H9 (cell line): ENCODE measurements at regions not wholly inside any gene's neighbourhood (a gene's known extent, or its start where the extent isn't known, plus 50 kb on each side); places are given as distances from the start of the nearest gene placed in this dataset.

Source experiments
- DNase-seq: peaks from one replicate; pipeline ENCODE4 v3.0.0-alpha.2; 2017
- H2AFZ ChIP-seq: one replicate; pipeline ENCODE4 v1.6.1; 2013; ENCODE audit warnings: mild to moderate bottlenecking, low read length, control low read depth, moderate library complexity
- H2AK5ac ChIP-seq: 2 replicates; pipeline ENCODE4 v1.6.1; 2013; ENCODE audit warnings: low read length, control low read depth, mixed read lengths; ENCODE audit not compliant: insufficient read length
- H2BK120ac ChIP-seq: one replicate; pipeline ENCODE4 v1.6.1; 2013; ENCODE audit warnings: low read depth, mild to moderate bottlenecking, low read length, control low read depth, inconsistent platforms; ENCODE audit not compliant: poor library complexity, severe bottlenecking
- H2BK12ac ChIP-seq: 2 replicates; pipeline ENCODE4 v1.6.1; 2013; ENCODE audit warnings: low read length, control low read depth, mixed read lengths, low read depth; ENCODE audit not compliant: insufficient read length
- H2BK15ac ChIP-seq: 2 replicates; pipeline ENCODE4 v1.6.1; 2013; ENCODE audit warnings: low read depth, low read length, control low read depth
- H2BK20ac ChIP-seq: one replicate; pipeline ENCODE4 v1.6.1; 2013; ENCODE audit warnings: low read depth, mild to moderate bottlenecking, low read length, control low read depth, inconsistent platforms; ENCODE audit not compliant: poor library complexity, severe bottlenecking
- H2BK5ac ChIP-seq: 2 replicates; pipeline ENCODE4 v1.6.1; 2013; ENCODE audit warnings: low read length, control low read depth, mixed read lengths; ENCODE audit not compliant: insufficient read length
- H3K14ac ChIP-seq: 2 replicates; pipeline ENCODE4 v1.6.1; 2013; ENCODE audit warnings: low read length, control low read depth; ENCODE audit not compliant: insufficient read depth
- H3K18ac ChIP-seq: 2 replicates; pipeline ENCODE4 v1.6.1; 2013; ENCODE audit warnings: low read depth, mild to moderate bottlenecking, mixed read lengths, low read length, control low read depth; ENCODE audit not compliant: insufficient read length
- H3K23ac ChIP-seq: 2 replicates; pipeline ENCODE4 v1.6.1; 2013; ENCODE audit warnings: low read length, control low read depth, mixed read lengths, low read depth; ENCODE audit not compliant: insufficient read length
- H3K23me2 ChIP-seq: 2 replicates; pipeline ENCODE4 v1.6.1; 2013; ENCODE audit warnings: low read depth, mild to moderate bottlenecking, mixed read lengths, low read length, control low read depth; ENCODE audit not compliant: insufficient read length, poor library complexity, severe bottlenecking
- H3K27ac ChIP-seq: 2 replicates; pipeline ENCODE4 v1.5.1; 2013; ENCODE audit warnings: low read length, control low read depth, mixed read lengths, low read depth; ENCODE audit not compliant: insufficient read length
- H3K27me3 ChIP-seq: 2 replicates; pipeline ENCODE4 v1.6.1; 2013; ENCODE audit warnings: low read length, control low read depth, inconsistent platforms; ENCODE audit not compliant: insufficient read depth
- H3K4ac ChIP-seq: 2 replicates; pipeline ENCODE4 v1.6.1; 2013; ENCODE audit warnings: low read depth, mild to moderate bottlenecking, control low read depth, inconsistent platforms, low read length, moderate library complexity
- H3K4me1 ChIP-seq: 2 replicates; pipeline ENCODE4 v1.6.1; 2013; ENCODE audit warnings: low read length, control low read depth, inconsistent platforms; ENCODE audit not compliant: insufficient read depth
- H3K4me2 ChIP-seq: 2 replicates; pipeline ENCODE4 v1.6.1; 2013; ENCODE audit warnings: low read length, control low read depth, mixed read lengths; ENCODE audit not compliant: insufficient read length, insufficient read depth
- H3K56ac ChIP-seq: 2 replicates; pipeline ENCODE4 v1.6.1; 2013; ENCODE audit warnings: low read depth, mild to moderate bottlenecking, mixed read lengths, low read length, control low read depth; ENCODE audit not compliant: insufficient read length
- H3K79me1 ChIP-seq: 2 replicates; pipeline ENCODE4 v1.6.1; 2013; ENCODE audit warnings: low read depth, mild to moderate bottlenecking, moderate library complexity, low read length, control low read depth, inconsistent platforms; ENCODE audit not compliant: insufficient read depth, poor library complexity, severe bottlenecking
- H3K79me2 ChIP-seq: 2 replicates; pipeline ENCODE4 v1.6.1; 2013; ENCODE audit warnings: low read length, control low read depth, inconsistent platforms; ENCODE audit not compliant: insufficient read depth
- H3K9ac ChIP-seq: 2 replicates; pipeline ENCODE4 v1.6.1; 2013; ENCODE audit warnings: low read length, control low read depth, mixed read lengths; ENCODE audit not compliant: insufficient read length; ENCODE audit errors: extremely low read depth
- H3K9me3 ChIP-seq: one replicate; pipeline ENCODE4 v1.6.1; 2013; ENCODE audit warnings: low read depth, low read length, inconsistent platforms; ENCODE audit not compliant: control insufficient read depth
- H3T11ph ChIP-seq: one replicate; pipeline ENCODE4 v1.6.1; 2013; ENCODE audit warnings: mild to moderate bottlenecking, low read length, control low read depth, inconsistent platforms
- H4K20me1 ChIP-seq: one replicate; pipeline ENCODE4 v1.6.1; 2013; ENCODE audit not compliant: control insufficient read depth, insufficient read length, insufficient read depth
- H4K5ac ChIP-seq: 2 replicates; pipeline ENCODE4 v1.6.1; 2013; ENCODE audit warnings: low read depth, mild to moderate bottlenecking, mixed read lengths, low read length, control low read depth; ENCODE audit not compliant: insufficient read length
- H4K8ac ChIP-seq: replicated peaks from 2 replicates; pipeline ENCODE4 v1.6.1; 2013; ENCODE audit warnings: low read length, control low read depth, mixed read lengths, low read depth; ENCODE audit not compliant: insufficient read length
- H4K91ac ChIP-seq: 2 replicates; pipeline ENCODE4 v1.6.1; 2013; ENCODE audit warnings: low read depth, mild to moderate bottlenecking, moderate library complexity, mixed read lengths, low read length, control low read depth; ENCODE audit not compliant: insufficient read length
- H3K27ac Mint-ChIP-seq, 3 experiments: 2 replicates in 2 of 3; 3 replicates in 1 of 3; pipeline ENCODE4 v1.8.0; 2020 to 2021; ENCODE audit warnings: mixed read lengths in 3 of 3, mild to moderate bottlenecking in 1 of 3, moderate library complexity in 1 of 3
- H3K27me3 Mint-ChIP-seq: 2 replicates; pipeline ENCODE4 v1.8.0; 2021; ENCODE audit warnings: low read depth, mild to moderate bottlenecking, moderate library complexity, mixed read lengths
- H3K36me3 Mint-ChIP-seq, 3 experiments: 2 replicates in 2 of 3; 3 replicates in 1 of 3; pipeline ENCODE4 v1.8.0; 2020 to 2021; ENCODE audit warnings: low read depth in 3 of 3, mixed read lengths in 3 of 3; ENCODE audit not compliant: insufficient read depth in 1 of 3
- H3K4me1 Mint-ChIP-seq, 2 experiments: 2 replicates each; pipeline ENCODE4 v1.8.0; 2020; ENCODE audit warnings: mixed read lengths in 2 of 2
- H3K4me3 Mint-ChIP-seq, 2 experiments: 2 replicates in 1 of 2; 3 replicates in 1 of 2; pipeline ENCODE4 v1.8.0; 2020 to 2021; ENCODE audit warnings: mild to moderate bottlenecking in 2 of 2, mixed read lengths in 2 of 2, moderate library complexity in 1 of 2
- H3K9me3 Mint-ChIP-seq, 2 experiments: 2 replicates in 1 of 2; 3 replicates in 1 of 2; pipeline ENCODE4 v1.8.0; 2020; ENCODE audit warnings: mild to moderate bottlenecking in 2 of 2, mixed read lengths in 2 of 2, moderate library complexity in 1 of 2
- CTCF ChIP-seq: fragments of 200-600 bp; sonication (generic); conservative IDR thresholded peaks from 3 replicates; pipeline ENCODE4 v1.8.0; 2021; ENCODE audit warnings: antibody characterized with exemption, mild to moderate bottlenecking
- WGBS: extraction: QIAGEN DNeasy Blood & Tissue Kit; methylation state at CpG from one replicate; pipeline ENCODE4 v1.1.7; 2013; ENCODE audit warnings: missing lambda C conversion rate, low lambda C conversion rate, mixed read lengths; ENCODE audit not compliant: insufficient read length; ENCODE audit errors: extremely low coverage; 5-methylcytosine and 5-hydroxymethylcytosine counted together

GRCh38 chr13:80957019-80957655, 616.2 kb upstream of the SPRY2 start:
- Mint-ChIP-seq H3K4me3 (no peak overlapping the region), H3K36me3 (peaks cover 0 to 4% (median 2%) of the 10 kb centered on the region in 3 experiments; a peak in 2 of 7 replicates), H3K27ac (no peak overlapping the region), H3K9me3 (peaks cover 0 to 3% of the 10 kb centered on the region in 2 experiments; a peak in 3 of 5 replicates), H3K4me1 (peaks cover 0 to 2% of the 10 kb centered on the region in 2 experiments; a peak in 1 of 4 replicates), H3K27me3 (no peaks in the 10 kb centered on the region)
- no peak overlapping the region for H3K18ac ChIP-seq
- no peak overlapping the region for H3T11ph ChIP-seq
- no peaks in the 10 kb centered on the region for H3K27me3 ChIP-seq
- no peak for DNase-seq
- H3K9ac ChIP-seq: no peak overlapping the region
- no peak overlapping the region for H2BK15ac ChIP-seq
- no peak overlapping the region for H2AFZ ChIP-seq
- no peak overlapping the region for H3K4me2 ChIP-seq
- no peak overlapping the region for H2AK5ac ChIP-seq
- no peak overlapping the region for H2BK20ac ChIP-seq
- H3K79me2 ChIP-seq: no peaks in the 10 kb centered on the region
- H4K91ac ChIP-seq: no peak overlapping the region
- no peak overlapping the region for H2BK12ac ChIP-seq
- no peak overlapping the region for H2BK5ac ChIP-seq
- H3K23ac ChIP-seq: no peak overlapping the region
- H3K4ac ChIP-seq: no peak overlapping the region
- H3K27ac ChIP-seq: no peak overlapping the region
- H4K20me1 ChIP-seq: no peaks in the 10 kb centered on the region
- H3K79me1 ChIP-seq: no peaks in the 10 kb centered on the region
- no peak overlapping the region for H4K8ac ChIP-seq
- no peak overlapping the region for H2BK120ac ChIP-seq
- no peaks in the 10 kb centered on the region for H3K23me2 ChIP-seq
- no peak overlapping the region for H3K56ac ChIP-seq
- no peak for TF ChIP-seq CTCF
- no peak overlapping the region for H3K14ac ChIP-seq
- no CpG with 5 or more reads among the region's 3 CpGs for WGBS
- H4K5ac ChIP-seq: no peak overlapping the region
- H3K9me3 ChIP-seq: no peaks in the 10 kb centered on the region
- no peaks in the 10 kb centered on the region for H3K4me1 ChIP-seq
